ENCODE measurements at regions not wholly inside any gene's neighbourhood (a gene's known extent, or its start where the extent isn't known, plus 50 kb on each side); places are given as distances from the start of the nearest gene placed in this dataset.
"Not testable (repeated sequence)": the region's sequence is repeated elsewhere in the genome, so short reads cannot be mapped to it uniquely, and the experiment has no call there.

DNA sequence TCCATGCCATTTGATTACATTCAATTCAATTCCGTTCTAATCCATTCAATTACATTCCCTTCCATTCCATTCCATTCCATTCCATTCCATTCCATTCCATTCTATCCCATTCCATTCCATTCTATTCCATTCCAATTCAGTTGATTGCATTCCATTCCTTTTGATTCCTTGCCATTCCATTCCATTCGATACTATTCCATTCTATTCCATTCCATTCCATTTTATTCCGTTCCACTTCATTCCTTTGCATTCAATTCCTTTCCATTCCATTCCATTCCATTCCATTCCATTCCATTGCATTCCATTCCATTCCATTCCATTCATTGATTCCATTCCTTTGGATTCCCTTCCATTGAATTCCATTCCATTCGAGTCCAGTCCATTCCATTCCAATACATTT, 2574.0 kb upstream of the TPTE start:
- H3K27me3 ChIP-seq (ENCODE audit: control insufficient read depth, low read length), result no peaks in the 10 kb centered on the region
- peaks cover 100% of the 10 kb centered on the region for H3K9me3 ChIP-seq (ENCODE audit: control insufficient read depth, insufficient read depth, low read length)
- no peaks in the 10 kb centered on the region for H3K4me1 ChIP-seq (ENCODE audit: control insufficient read depth, low read length)
- TF ChIP-seq, protein P1, sequence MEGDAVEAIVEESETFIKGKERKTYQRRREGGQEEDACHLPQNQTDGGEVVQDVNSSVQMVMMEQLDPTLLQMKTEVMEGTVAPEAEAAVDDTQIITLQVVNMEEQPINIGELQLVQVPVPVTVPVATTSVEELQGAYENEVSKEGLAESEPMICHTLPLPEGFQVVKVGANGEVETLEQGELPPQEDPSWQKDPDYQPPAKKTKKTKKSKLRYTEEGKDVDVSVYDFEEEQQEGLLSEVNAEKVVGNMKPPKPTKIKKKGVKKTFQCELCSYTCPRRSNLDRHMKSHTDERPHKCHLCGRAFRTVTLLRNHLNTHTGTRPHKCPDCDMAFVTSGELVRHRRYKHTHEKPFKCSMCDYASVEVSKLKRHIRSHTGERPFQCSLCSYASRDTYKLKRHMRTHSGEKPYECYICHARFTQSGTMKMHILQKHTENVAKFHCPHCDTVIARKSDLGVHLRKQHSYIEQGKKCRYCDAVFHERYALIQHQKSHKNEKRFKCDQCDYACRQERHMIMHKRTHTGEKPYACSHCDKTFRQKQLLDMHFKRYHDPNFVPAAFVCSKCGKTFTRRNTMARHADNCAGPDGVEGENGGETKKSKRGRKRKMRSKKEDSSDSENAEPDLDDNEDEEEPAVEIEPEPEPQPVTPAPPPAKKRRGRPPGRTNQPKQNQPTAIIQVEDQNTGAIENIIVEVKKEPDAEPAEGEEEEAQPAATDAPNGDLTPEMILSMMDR (IDR thresholded peaks at IDR 0.05; ENCODE audit: low read depth, low read length, poor library complexity, severe bottlenecking), result no peak
- no peak for TF ChIP-seq EZH2phosphoT487 (IDR thresholded peaks at IDR 0.05; ENCODE audit: borderline replicate concordance, low read length)
- H3K4me3 ChIP-seq (ENCODE audit: low read length), result no peak overlapping the region
- no peaks in the 10 kb centered on the region for H3F3A ChIP-seq (ENCODE audit: control insufficient read depth, insufficient read depth)
- H3K79me2 ChIP-seq (ENCODE audit: control insufficient read depth, low read length), result no peaks in the 10 kb centered on the region
- H3K4me2 ChIP-seq (ENCODE audit: low read length), result no peak overlapping the region
- H3K27ac ChIP-seq (ENCODE audit: low read depth, low read length), result no peak overlapping the region
- H3K36me3 ChIP-seq (ENCODE audit: control insufficient read depth, low read length), result no peaks in the 10 kb centered on the region
- no peaks in the 10 kb centered on the region for H3K9me2 ChIP-seq (replicated peaks; ENCODE audit: control insufficient read depth, low read length)
- H4K20me1 ChIP-seq (ENCODE audit: control insufficient read depth, insufficient read depth, low read depth, low read length), result no peaks in the 10 kb centered on the region

DNA sequence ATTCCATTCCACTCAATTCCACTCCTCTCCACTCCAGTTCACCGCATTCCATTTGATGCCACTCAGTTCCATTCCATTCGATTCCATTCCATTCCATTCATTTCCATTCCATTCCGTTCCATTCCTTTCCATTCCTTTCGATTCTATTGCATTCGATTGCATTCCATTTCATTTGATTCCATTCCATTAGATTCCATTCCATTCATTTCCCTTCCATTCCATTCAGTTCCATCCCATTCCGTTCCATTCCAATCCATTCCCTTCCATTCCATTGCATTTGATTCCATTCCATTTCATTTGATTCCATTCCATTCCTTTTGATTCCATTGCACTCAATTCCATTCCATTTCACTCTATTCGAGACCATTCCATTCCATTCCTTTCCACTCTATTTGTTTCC, 2572.7 kb upstream of the TPTE start:
- H3K9me2 ChIP-seq (replicated peaks; ENCODE audit: control insufficient read depth, low read length); H3K79me2 ChIP-seq (ENCODE audit: control insufficient read depth, low read length); H4K20me1 ChIP-seq (ENCODE audit: control insufficient read depth, insufficient read depth, low read depth, low read length); H3K4me2 ChIP-seq (ENCODE audit: low read length); H3K36me3 ChIP-seq (ENCODE audit: control insufficient read depth, low read length); H3F3A ChIP-seq (ENCODE audit: control insufficient read depth, insufficient read depth); H3K4me1 ChIP-seq (ENCODE audit: control insufficient read depth, low read length); H3K4me3 ChIP-seq (ENCODE audit: low read length); H3K27me3 ChIP-seq (ENCODE audit: control insufficient read depth, low read length); H3K27ac ChIP-seq (ENCODE audit: low read depth, low read length): not testable (repeated sequence)
- H3K9me3 ChIP-seq (ENCODE audit: control insufficient read depth, insufficient read depth, low read length), result peaks cover 100% of the 10 kb centered on the region

DNA sequence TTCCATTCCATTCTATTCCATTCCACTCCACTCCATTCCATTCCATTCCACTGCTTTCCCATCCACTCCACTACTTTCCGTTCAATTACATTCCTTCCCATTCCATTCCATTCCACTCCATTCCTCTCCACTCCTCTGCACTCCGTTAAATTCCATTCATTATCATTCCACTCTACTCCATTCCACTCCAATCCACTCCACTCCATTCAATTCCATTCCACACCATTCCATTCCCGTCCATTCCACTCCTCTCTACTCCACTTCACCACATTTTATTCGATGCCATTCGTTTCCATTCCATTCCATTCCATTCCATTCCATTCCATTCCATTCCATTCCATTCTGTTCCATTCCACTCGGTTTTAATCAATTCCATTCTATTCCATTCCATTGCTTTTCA, 2571.5 kb upstream of the TPTE start:
- not testable (repeated sequence) for H3K27me3 ChIP-seq (ENCODE audit: control insufficient read depth, low read length); H3K79me2 ChIP-seq (ENCODE audit: control insufficient read depth, low read length); H3K36me3 ChIP-seq (ENCODE audit: control insufficient read depth, low read length); H3F3A ChIP-seq (ENCODE audit: control insufficient read depth, insufficient read depth); H3K9me2 ChIP-seq (replicated peaks; ENCODE audit: control insufficient read depth, low read length); H3K4me3 ChIP-seq (ENCODE audit: low read length); H4K20me1 ChIP-seq (ENCODE audit: control insufficient read depth, insufficient read depth, low read depth, low read length); H3K4me1 ChIP-seq (ENCODE audit: control insufficient read depth, low read length); H3K27ac ChIP-seq (ENCODE audit: low read depth, low read length); H3K4me2 ChIP-seq (ENCODE audit: low read length)
- H3K9me3 ChIP-seq (ENCODE audit: control insufficient read depth, insufficient read depth, low read length), result peaks cover 99% of the 10 kb centered on the region

DNA sequence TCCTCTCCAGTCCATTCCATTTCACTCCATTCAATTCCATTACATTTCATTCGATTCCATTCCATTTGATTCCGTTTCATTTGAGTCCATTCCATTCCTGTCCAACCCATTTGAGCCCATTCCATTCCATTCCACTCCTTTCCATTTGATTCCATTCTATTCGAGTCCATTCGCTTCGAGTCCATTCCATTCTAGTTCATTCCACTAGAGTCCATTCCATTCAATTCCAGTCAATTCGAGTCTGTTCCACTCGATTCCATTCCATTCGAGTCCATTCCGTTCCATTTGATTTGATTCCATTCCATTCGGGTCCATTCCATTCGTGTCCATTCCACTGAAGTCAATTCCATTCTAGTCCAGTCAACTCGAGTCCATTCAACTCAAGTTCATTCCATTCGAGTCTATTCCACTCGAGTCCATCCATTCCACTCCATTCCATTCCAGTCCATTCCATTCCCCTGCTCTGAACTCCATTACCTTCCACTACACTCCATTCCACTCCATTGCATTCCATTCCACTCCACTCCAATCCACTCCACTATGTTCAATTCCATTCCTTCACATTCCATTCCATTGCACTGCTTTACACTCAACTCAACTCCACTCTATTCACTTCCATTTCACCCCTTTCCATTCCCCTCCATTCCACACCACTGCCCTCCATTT, 2569.4 kb upstream of the TPTE start:
- Histone ChIP-seq H4K20me1 (ENCODE audit: control insufficient read depth, insufficient read depth, low read depth, low read length) (no peaks in the 10 kb centered on the region), H3K9me3 (ENCODE audit: control insufficient read depth, insufficient read depth, low read length) (peaks cover 99% of the 10 kb centered on the region)
- TF ChIP-seq, protein P1 (IDR thresholded peaks at IDR 0.05; ENCODE audit: low read depth, low read length, poor library complexity, severe bottlenecking), result no peak
- TF ChIP-seq EZH2phosphoT487 (IDR thresholded peaks at IDR 0.05; ENCODE audit: borderline replicate concordance, low read length), result no peak

More for the DNA sequence above, 2569.4 kb upstream of the TPTE start:
- Histone ChIP-seq H3K4me3 (ENCODE audit: low read length) (no peak overlapping the region), H3K79me2 (ENCODE audit: control insufficient read depth, low read length) (no peaks in the 10 kb centered on the region), H3K27ac (ENCODE audit: low read depth, low read length) (no peak overlapping the region), H3K27me3 (ENCODE audit: control insufficient read depth, low read length) (no peaks in the 10 kb centered on the region), H3K9me2 (replicated peaks; ENCODE audit: control insufficient read depth, low read length) (no peaks in the 10 kb centered on the region), H3F3A (ENCODE audit: control insufficient read depth, insufficient read depth) (no peaks in the 10 kb centered on the region), H3K36me3 (ENCODE audit: control insufficient read depth, low read length) (no peaks in the 10 kb centered on the region), H3K4me1 (ENCODE audit: control insufficient read depth, low read length) (no peaks in the 10 kb centered on the region), H3K4me2 (ENCODE audit: low read length) (no peak overlapping the region)

Data from DOHH2 (cell line).